Esophagus muscularis mucosa (tissue), 4 donors: ENCODE measurements at regions not wholly inside any gene's neighbourhood (a gene's known extent, or its start where the extent isn't known, plus 50 kb on each side); places are given as distances from the start of the nearest gene placed in this dataset.

Experiments
- DNase-seq: peaks from one replicate; pipeline ENCODE4 v3.0.0-alpha.2; 2017; ENCODE audit errors: extremely low spot score
- H3K27ac ChIP-seq, 4 donors: fragments of 200-600 bp; sonication (generic); replicated peaks in 1 of 4; 1 replicate in 3 of 4; 2 replicates in 1 of 4; pipeline ENCODE4 v1.5.1; 2016 to 2019; ENCODE audit warnings: mild to moderate bottlenecking in 1 of 4
- H3K27me3 ChIP-seq, 4 donors: fragments of 200-600 bp; sonication (generic); one replicate each; pipeline versions ENCODE4 v1.5.1 to v1.6.0; 2016 to 2019
- H3K36me3 ChIP-seq, 4 donors: fragments of 200-600 bp; sonication (generic); one replicate each; pipeline ENCODE4 v1.5.1; 2016 to 2019
- H3K4me1 ChIP-seq, 4 donors: fragments of 200-600 bp; sonication (generic); one replicate each; pipeline ENCODE4 v1.5.1; 2016 to 2019
- H3K4me3 ChIP-seq, 4 donors: fragments of 200-600 bp; sonication (generic); 1 replicate in 2 of 4; 2 replicates in 2 of 4; pipeline ENCODE4 v1.5.1; 2016 to 2019; ENCODE audit warnings: mild to moderate bottlenecking in 4 of 4, moderate library complexity in 1 of 4
- H3K9me3 ChIP-seq, 4 donors: fragments of 200-600 bp; sonication (generic); 1 replicate in 3 of 4; 2 replicates in 1 of 4; pipeline ENCODE4 v1.5.1; 2016 to 2019
- CTCF ChIP-seq, 3 experiments: fragments of 200-600 bp in 2 of 3; fragments of 450-650 bp in 1 of 3; sonication (generic) in 2 of 3; IDR thresholded peaks; one replicate each; pipeline ENCODE4 v1.5.1; 2017 to 2019; ENCODE audit warnings: antibody characterized with exemption in 3 of 3, mild to moderate bottlenecking in 2 of 3, moderate library complexity in 1 of 3
- EP300 ChIP-seq: sonication (generic); formaldehyde crosslinking; IDR thresholded peaks from one replicate; pipeline ENCODE4 v1.6.1; 2017; ENCODE audit warnings: antibody characterized with exemption
- POLR2A ChIP-seq: fragments of 450-650 bp; IDR thresholded peaks from one replicate; pipeline ENCODE4 v1.6.1; 2017; ENCODE audit warnings: antibody characterized with exemption, moderate library complexity, mild to moderate bottlenecking, low read depth
- POLR2AphosphoS5 ChIP-seq, 2 donors: sonication (generic); formaldehyde crosslinking; IDR thresholded peaks; one replicate each; pipeline ENCODE4 v1.6.1; 2017; ENCODE audit warnings: antibody characterized with exemption in 2 of 2
- WGBS: methylation state at CpG from one replicate; pipeline ENCODE4 v1.1.5; 2018; 5-methylcytosine and 5-hydroxymethylcytosine counted together
- intact Hi-C: fragments of 100-400 bp; cut with DNase I; formaldehyde crosslinking; loops from one replicate; pipeline ENCODE4 v1.15.1; 2023

- DNase-seq, result no peak
- Histone ChIP-seq H3K27ac (no peak overlapping the region), H3K27me3 (no peaks in the 10 kb centered on the region), H3K36me3 (no peaks in the 10 kb centered on the region), H3K4me1 (peaks cover 11 to 21% (median 18%) of the 10 kb centered on the region in 4 donors), H3K4me3 (no peak overlapping the region), H3K9me3 (peaks cover 0 to 12% (median 8%) of the 10 kb centered on the region in 4 donors)
- 69% methylated on average over 4 of the region's 4 CpGs for WGBS
- no peak for TF ChIP-seq CTCF (IDR thresholded peaks at IDR 0.05)
- no peak for TF ChIP-seq POLR2AphosphoS5 (IDR thresholded peaks at IDR 0.05)
- intact Hi-C loops, result no loop called here
Observed at GRCh38 chr14:34138175-34138574, 187.3 kb upstream of the EGLN3 start.

- Histone ChIP-seq H3K36me3 (no peaks in the 10 kb centered on the region), H3K27me3 (no peaks in the 10 kb centered on the region), H3K4me3 (no peak overlapping the region), H3K27ac (no peak overlapping the region), H3K4me1 (peaks cover 11 to 21% (median 18%) of the 10 kb centered on the region in 4 donors), H3K9me3 (peaks cover 0 to 5% (median 4%) of the 10 kb centered on the region in 4 donors)
- no peak for DNase-seq
- 90% methylated on average over 2 of the region's 3 CpGs for WGBS
- intact Hi-C loops, result no loop called here
- no peak for TF ChIP-seq CTCF (IDR thresholded peaks at IDR 0.05)
- no peak for TF ChIP-seq POLR2A
- no peak for TF ChIP-seq POLR2AphosphoS5 (IDR thresholded peaks at IDR 0.05)
- TF ChIP-seq EP300, result no peak
Observed at GRCh38 chr14:34137001-34137745, 186.3 kb upstream of the EGLN3 start.

GRCh38 chr14:34135492-34135891, 184.6 kb upstream of the EGLN3 start:
- Histone ChIP-seq H3K4me1 (peaks cover 14 to 35% (median 28%) of the 10 kb centered on the region in 4 donors), H3K27ac (no peak overlapping the region), H3K36me3 (no peaks in the 10 kb centered on the region), H3K27me3 (no peaks in the 10 kb centered on the region), H3K4me3 (no peak overlapping the region), H3K9me3 (no peaks in the 10 kb centered on the region)
- intact Hi-C loops, result no loop called here
- 82% methylated on average over 6 of the region's 7 CpGs for WGBS
- TF ChIP-seq POLR2A, result no peak
- TF ChIP-seq POLR2AphosphoS5 (IDR thresholded peaks at IDR 0.05), result no peak
- TF ChIP-seq EP300, result no peak
- no peak for DNase-seq

GRCh38 chr14:34134484-34134883, 183.6 kb upstream of the EGLN3 start:
- no peak for DNase-seq
- no peaks in the 10 kb centered on the region for H3K27me3 ChIP-seq
- no peak overlapping the region for H3K4me3 ChIP-seq
- peaks cover 9 to 35% (median 24%) of the 10 kb centered on the region in 4 donors for H3K4me1 ChIP-seq
- H3K27ac ChIP-seq, result no peak overlapping the region
- H3K9me3 ChIP-seq, result no peaks in the 10 kb centered on the region
- TF ChIP-seq CTCF (IDR thresholded peaks at IDR 0.05), result no peak
- TF ChIP-seq POLR2A, result no peak
- TF ChIP-seq EP300, result no peak
- TF ChIP-seq POLR2AphosphoS5 (IDR thresholded peaks at IDR 0.05), result no peak
- 96% methylated on average over 3 of the region's 3 CpGs for WGBS
- no peaks in the 10 kb centered on the region for H3K36me3 ChIP-seq
- intact Hi-C loops, result no loop called here

GRCh38 chr14:34129927-34130552, 179.2 kb upstream of the EGLN3 start:
- Histone ChIP-seq H3K27ac (peak overlapping the region in 3 of 4 donors; percentile 61 to 70 (median 65)), H3K4me3 (no peak overlapping the region), H3K36me3 (no peaks in the 10 kb centered on the region), H3K9me3 (no peaks in the 10 kb centered on the region), H3K27me3 (no peaks in the 10 kb centered on the region), H3K4me1 (peaks cover 12 to 35% (median 23%) of the 10 kb centered on the region in 4 donors)
- intact Hi-C loops, result no loop called here
- no peak for DNase-seq
- TF ChIP-seq POLR2A (no peak), POLR2AphosphoS5 (IDR thresholded peaks at IDR 0.05) (no peak), EP300 (no peak), CTCF (IDR thresholded peaks at IDR 0.05) (no peak)
- WGBS, result 88% methylated on average over 7 of the region's 7 CpGs
